HCT116 (cell line): ENCODE measurements at regions not wholly inside any gene's neighbourhood (a gene's known extent, or its start where the extent isn't known, plus 50 kb on each side); places are given as distances from the start of the nearest gene placed in this dataset.
"Not testable (repeated sequence)": the region's sequence is repeated elsewhere in the genome, so short reads cannot be mapped to it uniquely, and the experiment has no call there.

ENCODE experiments used
- ATAC-seq: fragments of 200-7000 bp; cut with Tn5 transposase; 2 replicates; pipeline ENCODE4 v1.9.1; 2020; ENCODE audit warnings: mild to moderate bottlenecking, moderate library complexity
- BruUV-seq: library from RNA; stranded (reverse); fragments of 400-500 nt; replicated peaks from 2 replicates; lab custom pipeline; 2021; lab: Mats Ljungman, UMichigan
- CTCF ChIA-PET: fragments of 300-600 bp; sonication (Branson Sonifier 250); formaldehyde crosslinking; loops from one replicate; lab custom pipeline; 2021; ENCODE audit warnings: antibody characterized with exemption; lab: Charles Lee
- POLR2A ChIA-PET: fragments of 300-600, 350-600 bp; sonication (Branson Sonifier 250); formaldehyde crosslinking; loops from one replicate; lab custom pipeline; 2021; ENCODE audit warnings: antibody characterized with exemption; lab: Charles Lee
- RAD21 ChIA-PET, 2 experiments: fragments of 300-600 bp; sonication (Branson Sonifier 250); formaldehyde crosslinking; loops; one replicate each; lab custom pipeline; 2023; ENCODE audit warnings: low total read pairs in 2 of 2; ENCODE audit not compliant: uncharacterized antibody in 2 of 2, unreplicated experiment in 2 of 2, low non-redundant PET in 1 of 2; lab: Charles Lee
- DNase-seq: peaks from one replicate; pipeline ENCODE4 v3.0.0-alpha.2; 2010; ENCODE audit warnings: low read depth, low spot score
- H2AFZ ChIP-seq: fragments of 200-600 bp; shearing (Covaris generic), sonication (generic); 2 replicates; pipeline ENCODE4 v1.6.1; 2017; ENCODE audit warnings: low read depth, mixed run types, mixed read lengths, antibody characterized with exemption, low read length; ENCODE audit not compliant: poor library complexity, severe bottlenecking
- H3K27ac ChIP-seq: 2 replicates; pipeline ENCODE4 v1.5.1; 2012; ENCODE audit warnings: low read depth, low read length
- H3K27me3 ChIP-seq: fragments of 200-600 bp; sonication (generic); 2 replicates; pipeline ENCODE4 v1.6.1; 2016; ENCODE audit warnings: mixed run types, low read length, mixed read lengths; ENCODE audit not compliant: insufficient read depth
- H3K36me3 ChIP-seq, 2 experiments: fragments of 200-500 bp in 1 of 2; fragments of 200-600 bp in 1 of 2; sonication (Bioruptor generic) in 1 of 2; sonication (generic) in 1 of 2; 2 replicates each; pipeline versions ENCODE4 v1.5.1 to v1.6.1; 2014 to 2016; ENCODE audit warnings: low read length in 2 of 2, inconsistent platforms in 1 of 2, mixed read lengths in 1 of 2, mixed run types in 1 of 2; ENCODE audit not compliant: insufficient read depth in 2 of 2, control insufficient read depth in 1 of 2
- H3K4me1 ChIP-seq, 2 experiments: fragments of 200-600 bp in 1 of 2; sonication (generic) in 1 of 2; 2 replicates each; pipeline versions ENCODE4 v1.5.1 to v1.6.1; 2012 to 2017; ENCODE audit warnings: low read length in 2 of 2, inconsistent platforms in 1 of 2, mild to moderate bottlenecking in 1 of 2, mixed read lengths in 1 of 2, mixed run types in 1 of 2, moderate library complexity in 1 of 2; ENCODE audit not compliant: insufficient read depth in 2 of 2, control insufficient read depth in 1 of 2
- H3K4me2 ChIP-seq: fragments of 200-600 bp; sonication (generic); 2 replicates; pipeline ENCODE4 v1.6.1; 2017; ENCODE audit warnings: mixed run types, low read length, mixed read lengths
- H3K4me3 ChIP-seq, 2 experiments: fragments of 200-600 bp in 1 of 2; sonication (generic) in 1 of 2; replicated peaks in 1 of 2; 2 replicates each; pipeline ENCODE4 v1.5.1; 2011 to 2016; ENCODE audit warnings: low read length in 2 of 2, control low read depth in 1 of 2, low read depth in 1 of 2, mild to moderate bottlenecking in 1 of 2, mixed read lengths in 1 of 2, mixed run types in 1 of 2
- H3K79me2 ChIP-seq: fragments of 200-600 bp; sonication (generic); 2 replicates; pipeline ENCODE4 v1.6.1; 2017; ENCODE audit warnings: mild to moderate bottlenecking, mixed run types, low read length, moderate library complexity, mixed read lengths; ENCODE audit not compliant: insufficient read depth
- H3K9ac ChIP-seq: fragments of 200-600 bp; sonication (generic); 2 replicates; pipeline ENCODE4 v1.6.1; 2016; ENCODE audit warnings: low read length, mixed read lengths
- H3K9me2 ChIP-seq: fragments of 200-600 bp; sonication (generic), shearing (Covaris generic); 2 replicates; pipeline ENCODE4 v1.6.1; 2017; ENCODE audit warnings: mixed run types, mild to moderate bottlenecking, moderate library complexity; ENCODE audit not compliant: insufficient read depth
- H3K9me3 ChIP-seq, 2 experiments: fragments of 200-500 bp in 1 of 2; fragments of 200-600 bp in 1 of 2; sonication (Bioruptor generic) in 1 of 2; sonication (generic) in 1 of 2; 2 replicates each; pipeline ENCODE4 v1.6.1; 2014 to 2017; ENCODE audit warnings: low read length in 2 of 2, mixed read lengths in 2 of 2, inconsistent platforms in 1 of 2, low read depth in 1 of 2, mild to moderate bottlenecking in 1 of 2, mixed run types in 1 of 2, moderate library complexity in 1 of 2; ENCODE audit not compliant: control insufficient read depth in 1 of 2, insufficient read depth in 1 of 2
- H4K20me1 ChIP-seq: fragments of 200-600 bp; sonication (generic), shearing (Covaris generic); 2 replicates; pipeline ENCODE4 v1.6.1; 2017; ENCODE audit warnings: mixed run types, mild to moderate bottlenecking, moderate library complexity; ENCODE audit not compliant: insufficient read depth
- CEBPB ChIP-seq: IDR thresholded peaks from 2 replicates; pipeline ENCODE4 v1.6.1; 2012; ENCODE audit warnings: low read depth
- EGR1 ChIP-seq: IDR thresholded peaks from 2 replicates; pipeline ENCODE4 v1.6.1; 2012; ENCODE audit warnings: low read depth
- EZH2phosphoT487 ChIP-seq: fragments of 200-600 bp; IDR thresholded peaks from 2 replicates; pipeline ENCODE4 v1.6.1; 2018; ENCODE audit warnings: antibody characterized with exemption, borderline replicate concordance
- JUND ChIP-seq: IDR thresholded peaks from 2 replicates; pipeline ENCODE4 v1.6.1; 2012
- RAD21 ChIP-seq: IDR thresholded peaks from 2 replicates; pipeline ENCODE4 v1.6.1; 2012; ENCODE audit warnings: low read depth, mild to moderate bottlenecking
- REST ChIP-seq: IDR thresholded peaks from 2 replicates; pipeline ENCODE4 v1.6.1; 2012; ENCODE audit warnings: low read depth
- SP1 ChIP-seq: IDR thresholded peaks from 2 replicates; pipeline ENCODE4 v1.6.1; 2012; ENCODE audit warnings: low read depth
- TCF7L2 ChIP-seq: IDR thresholded peaks from 2 replicates; pipeline ENCODE4 v1.7.0; 2011; ENCODE audit warnings: borderline replicate concordance, inconsistent platforms; ENCODE audit not compliant: insufficient read depth, insufficient read length; ENCODE audit errors: extremely low read depth
- YY1 ChIP-seq: IDR thresholded peaks from 2 replicates; pipeline ENCODE4 v1.6.1; 2011; ENCODE audit warnings: low read length, low read depth, moderate library complexity, mild to moderate bottlenecking; ENCODE audit not compliant: insufficient replicate concordance; ENCODE audit errors: extremely low read depth
- ZFX ChIP-seq: fragments of 450-650 bp; IDR thresholded peaks from 2 replicates; pipeline ENCODE4 v1.6.1; 2017
- ZNF274 ChIP-seq: fragments of 200-500 bp; sonication (Bioruptor generic); IDR thresholded peaks from 2 replicates; pipeline ENCODE4 v1.6.1; 2014; ENCODE audit warnings: mild to moderate bottlenecking, low read depth, low read length, inconsistent platforms
- intact Hi-C: fragments of 100-400 bp; cut with micrococcal nuclease; formaldehyde crosslinking; loops from 2 replicates; pipeline ENCODE4 v1.10.0; 2022

- BruUV-seq, H3K4me1 ChIP-seq, H3K79me2 ChIP-seq, H3K4me3 ChIP-seq, H3K36me3 ChIP-seq, H3K9me3 ChIP-seq, H3K4me2 ChIP-seq, RAD21 ChIA-PET, POLR2A ChIA-PET, H3K9me2 ChIP-seq, H3K27me3 ChIP-seq, H3K9ac ChIP-seq, DNase-seq, H4K20me1 ChIP-seq, H2AFZ ChIP-seq, intact Hi-C loops, ATAC-seq, H3K27ac ChIP-seq: not testable (repeated sequence)
- CTCF ChIA-PET, result interaction anchor here (3.0 kb wide), 1 partner anchor 162 kb away, joined by 10 read pairs; no protein-coding TSS in a partner anchor
These were observed 117.0 kb downstream of the TTC6 start for GRCh38 chr14:37712476-37712860.

- Histone ChIP-seq H3K27me3 (no peaks in the 10 kb centered on the region), H3K4me3 (no peak overlapping the region), H3K9me3 (no peaks in the 10 kb centered on the region), H3K27ac (no peak overlapping the region), H3K9ac (no peak overlapping the region), H2AFZ (no peak overlapping the region), H3K79me2 (no peaks in the 10 kb centered on the region), H3K36me3 (no peaks in the 10 kb centered on the region), H3K4me1 (no peaks in the 10 kb centered on the region), H3K9me2 (no peaks in the 10 kb centered on the region), H4K20me1 (no peaks in the 10 kb centered on the region), H3K4me2 (no peak overlapping the region)
- CTCF ChIA-PET, result interaction anchor here (3.0 kb wide), 1 partner anchor 162 kb away, joined by 10 read pairs; no protein-coding TSS in a partner anchor
- RAD21 ChIA-PET, result no interaction called here
- BruUV-seq, result no TSS peak
- no peak for ATAC-seq
- POLR2A ChIA-PET, result no interaction called here
- TF ChIP-seq RAD21, result no peak
- intact Hi-C loops, result no loop called here
- DNase-seq, result no peak
These were observed 117.6 kb downstream of the TTC6 start for GRCh38 chr14:37712976-37713431.

- no peak for DNase-seq
- no peak for TF ChIP-seq TCF7L2
- TF ChIP-seq ZFX, result no peak
- no peak for TF ChIP-seq REST
- no peak for TF ChIP-seq ZNF274
- no peak for TF ChIP-seq EZH2phosphoT487
- TF ChIP-seq EGR1, result no peak
- TF ChIP-seq SP1, result no peak
- TF ChIP-seq YY1, result no peak
- TF ChIP-seq CEBPB, result no peak
- TF ChIP-seq RAD21, result no peak
- TF ChIP-seq JUND, result no peak
These were observed 124.7 kb downstream of the TTC6 start for GRCh38 chr14:37720131-37720530.

More at GRCh38 chr14:37720131-37720530, 124.7 kb downstream of the TTC6 start:
- Histone ChIP-seq H3K9me2 (no peaks in the 10 kb centered on the region), H3K9ac (no peak overlapping the region), H3K4me3 (no peak overlapping the region), H3K27me3 (no peaks in the 10 kb centered on the region), H3K79me2 (no peaks in the 10 kb centered on the region), H3K4me1 (no peaks in the 10 kb centered on the region), H3K4me2 (no peak overlapping the region), H3K27ac (no peak overlapping the region), H3K36me3 (no peaks in the 10 kb centered on the region), H2AFZ (no peak overlapping the region), H4K20me1 (no peaks in the 10 kb centered on the region), H3K9me3 (no peaks in the 10 kb centered on the region)
- intact Hi-C loops, result no loop called here
- BruUV-seq, result no TSS peak
- ATAC-seq, result no peak
- ChIA-PET CTCF (interaction anchor here (1.4 kb wide), 1 partner anchor 11 kb away, joined by 10 read pairs; no protein-coding TSS in a partner anchor), POLR2A (no interaction called here), RAD21 (no interaction called here)
